GM12864 (cell line): ENCODE measurements at regions not wholly inside any gene's neighbourhood (a gene's known extent, or its start where the extent isn't known, plus 50 kb on each side); places are given as distances from the start of the nearest gene placed in this dataset.

ENCODE experiments used
- DNase-seq: peaks from one replicate; pipeline ENCODE4 v3.0.0-alpha.2; 2011; ENCODE audit warnings: low read depth
- H3K4me3 ChIP-seq: 2 replicates; pipeline ENCODE4 v1.5.1; 2011; ENCODE audit warnings: mild to moderate bottlenecking, low read depth, low read length, control low read depth
- TF ChIP-seq, protein P1 (sequence below): IDR thresholded peaks from 2 replicates; pipeline ENCODE4 v1.5.1; 2011; ENCODE audit warnings: low read depth, mild to moderate bottlenecking, moderate library complexity, low read length, control low read depth, inconsistent platforms; ENCODE audit errors: missing control alignments

DNA sequence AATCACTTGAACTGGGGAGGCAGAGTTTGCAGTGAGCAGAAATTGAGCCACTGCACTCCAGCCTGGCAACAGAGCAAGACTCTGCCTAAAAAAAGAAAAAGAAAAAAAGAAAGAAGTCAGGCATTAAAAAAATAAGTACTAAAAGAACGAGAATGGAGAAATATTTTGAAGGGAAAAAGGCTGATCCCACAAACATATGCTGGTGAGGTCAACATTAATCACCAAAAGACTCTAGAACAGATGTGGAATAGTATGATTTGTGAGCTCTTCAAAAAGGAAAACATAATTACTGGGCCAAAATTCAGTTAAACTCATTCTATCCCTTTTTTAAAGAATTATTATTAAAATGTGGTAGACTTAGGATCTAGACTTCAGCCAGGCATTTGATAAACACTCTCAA, 61.2 kb upstream of the NRSN1 start:
- no peak overlapping the region for H3K4me3 ChIP-seq
- DNase-seq: no peak
- TF ChIP-seq, protein P1, sequence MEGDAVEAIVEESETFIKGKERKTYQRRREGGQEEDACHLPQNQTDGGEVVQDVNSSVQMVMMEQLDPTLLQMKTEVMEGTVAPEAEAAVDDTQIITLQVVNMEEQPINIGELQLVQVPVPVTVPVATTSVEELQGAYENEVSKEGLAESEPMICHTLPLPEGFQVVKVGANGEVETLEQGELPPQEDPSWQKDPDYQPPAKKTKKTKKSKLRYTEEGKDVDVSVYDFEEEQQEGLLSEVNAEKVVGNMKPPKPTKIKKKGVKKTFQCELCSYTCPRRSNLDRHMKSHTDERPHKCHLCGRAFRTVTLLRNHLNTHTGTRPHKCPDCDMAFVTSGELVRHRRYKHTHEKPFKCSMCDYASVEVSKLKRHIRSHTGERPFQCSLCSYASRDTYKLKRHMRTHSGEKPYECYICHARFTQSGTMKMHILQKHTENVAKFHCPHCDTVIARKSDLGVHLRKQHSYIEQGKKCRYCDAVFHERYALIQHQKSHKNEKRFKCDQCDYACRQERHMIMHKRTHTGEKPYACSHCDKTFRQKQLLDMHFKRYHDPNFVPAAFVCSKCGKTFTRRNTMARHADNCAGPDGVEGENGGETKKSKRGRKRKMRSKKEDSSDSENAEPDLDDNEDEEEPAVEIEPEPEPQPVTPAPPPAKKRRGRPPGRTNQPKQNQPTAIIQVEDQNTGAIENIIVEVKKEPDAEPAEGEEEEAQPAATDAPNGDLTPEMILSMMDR: no peak

GRCh38 chr6:24069526-24069925, 56.5 kb upstream of the NRSN1 start:
- TF ChIP-seq, protein P1: no peak
- H3K4me3 ChIP-seq: no peak overlapping the region
- no peak for DNase-seq

GRCh38 chr6:24072038-24072746, 53.8 kb upstream of the NRSN1 start:
- DNase-seq: no peak
- H3K4me3 ChIP-seq: no peak overlapping the region
- TF ChIP-seq, protein P1: no peak

DNA sequence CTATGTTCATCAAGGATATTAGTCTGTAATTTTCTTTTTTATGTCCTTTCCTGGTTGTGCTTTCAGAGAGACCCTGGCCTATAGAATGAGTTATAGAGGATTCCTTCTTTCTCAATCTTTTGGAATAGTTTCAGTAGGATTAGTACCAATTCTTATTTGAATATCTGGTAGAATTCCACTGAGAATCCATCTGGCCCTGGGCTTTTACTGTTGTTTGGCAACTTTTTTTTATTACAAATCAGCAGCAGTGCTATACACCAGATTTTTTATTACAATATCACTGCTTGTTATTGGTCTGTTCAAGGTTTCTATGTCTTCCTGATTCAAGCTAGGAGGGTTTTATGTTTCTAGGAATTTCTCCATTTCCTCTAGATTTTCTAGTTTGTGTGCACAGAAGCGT, 50.0 kb upstream of the NRSN1 start:
- TF ChIP-seq, protein P1: no peak
- no peak overlapping the region for H3K4me3 ChIP-seq
- DNase-seq: no peak
